ENCODE measurements at regions not wholly inside any gene's neighbourhood (a gene's known extent, or its start where the extent isn't known, plus 50 kb on each side); places are given as distances from the start of the nearest gene placed in this dataset.
"Not testable (repeated sequence)": the region's sequence is repeated elsewhere in the genome, so short reads cannot be mapped to it uniquely, and the experiment has no call there.

DNA sequence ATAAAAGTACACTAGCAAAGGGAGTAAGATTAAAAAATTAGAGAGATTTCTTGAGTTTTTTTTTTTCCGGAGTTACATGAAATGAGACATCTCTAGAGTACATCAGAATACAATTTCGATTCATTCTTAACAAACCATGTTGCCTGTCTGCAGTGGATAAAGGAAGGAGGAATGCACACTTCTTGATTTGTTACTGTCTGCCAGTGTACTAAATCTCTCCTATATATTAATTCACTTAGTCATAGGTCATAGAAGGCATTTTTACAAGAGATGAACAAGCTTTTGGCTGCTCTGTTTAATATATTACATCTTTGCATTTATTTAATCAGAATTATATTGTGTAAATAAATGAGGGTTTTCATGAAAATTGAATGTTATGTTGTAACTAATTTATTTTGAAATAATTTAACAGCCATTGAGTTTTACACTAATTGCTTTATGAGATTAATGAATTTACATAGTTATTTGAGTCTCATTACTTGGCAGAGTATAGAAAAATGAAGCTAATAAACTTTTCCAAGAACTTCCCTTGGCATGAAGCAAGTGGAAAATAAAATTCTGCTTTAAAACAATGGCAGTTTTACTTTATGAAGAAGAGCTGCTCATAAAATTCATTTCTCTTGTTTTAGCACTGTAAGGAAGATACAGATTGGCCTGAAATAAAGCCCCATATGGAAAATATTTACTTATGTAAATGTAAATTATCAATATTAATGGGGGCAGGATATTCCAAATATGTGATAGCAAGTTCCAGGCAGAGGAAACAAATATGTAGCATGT, 1284.7 kb downstream of the BRINP3 start:
- no peaks in the 10 kb centered on the region for H3K27me3 Mint-ChIP-seq
- H3K4me1 Mint-ChIP-seq (ENCODE audit: low read depth in 2 of 2), result no peaks in the 10 kb centered on the region
- H3K4me3 Mint-ChIP-seq, result no peak overlapping the region
- peaks cover 0 to under 1% of the 10 kb centered on the region in 2 donors for H3K9me3 Mint-ChIP-seq
- ATAC-seq (replicated peaks), result no peak
- no peaks in the 10 kb centered on the region for H3K36me3 Mint-ChIP-seq (ENCODE audit: insufficient read depth)
- no peak overlapping the region for H3K27ac Mint-ChIP-seq
- no peak for DNase-seq

DNA sequence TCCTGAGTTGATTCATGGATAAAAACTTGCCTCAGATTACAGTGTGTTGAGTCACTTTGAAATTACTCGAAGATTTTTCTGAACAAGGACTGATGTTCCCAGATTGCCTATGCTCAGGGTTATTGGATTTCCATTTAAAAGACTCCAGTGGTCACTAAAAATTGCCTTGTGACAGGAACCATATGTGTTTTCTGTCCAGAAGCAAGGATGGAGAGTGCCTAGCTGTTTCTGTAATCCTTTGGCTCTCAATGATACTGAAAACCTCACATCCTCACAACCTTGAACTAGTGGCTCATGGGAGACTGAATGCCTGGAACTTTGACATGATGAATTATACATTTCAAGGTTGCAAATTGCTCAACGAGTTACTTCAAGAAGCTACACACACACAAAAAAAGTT, 1271.8 kb downstream of the BRINP3 start:
- no peaks in the 10 kb centered on the region for H3K27me3 Mint-ChIP-seq
- no peaks in the 10 kb centered on the region for H3K4me1 Mint-ChIP-seq (ENCODE audit: low read depth in 2 of 2)
- H3K4me3 Mint-ChIP-seq, result no peak overlapping the region
- H3K36me3 Mint-ChIP-seq (ENCODE audit: insufficient read depth), result peaks cover 3% of the 10 kb centered on the region
- DNase-seq (no peak), ATAC-seq (replicated peaks) (no peak)
- no peak overlapping the region for H3K27ac Mint-ChIP-seq
- H3K9me3 Mint-ChIP-seq, result peaks cover 7 to 11% of the 10 kb centered on the region in 2 donors

DNA sequence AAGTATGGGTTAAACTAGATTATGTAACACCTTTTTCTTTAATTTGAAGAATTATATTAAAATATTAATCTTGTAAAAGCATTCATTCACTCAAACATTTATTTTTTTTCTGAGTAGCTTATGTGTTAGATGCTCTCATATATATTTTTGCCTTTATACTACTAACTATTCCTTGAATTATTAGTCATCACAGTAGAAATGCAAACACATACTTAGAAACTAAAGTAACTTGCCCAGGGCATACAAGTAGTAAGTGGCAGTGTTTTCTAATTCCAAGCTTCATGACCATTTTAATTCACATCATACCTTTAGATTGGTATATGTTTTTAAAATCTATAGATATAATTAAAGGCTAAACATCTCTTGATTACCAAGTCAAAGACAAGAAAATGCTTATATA, 1271.0 kb downstream of the BRINP3 start:
- peaks cover 7 to 11% of the 10 kb centered on the region in 2 donors for H3K9me3 Mint-ChIP-seq
- no peak for ATAC-seq (replicated peaks)
- no peak for DNase-seq
- no peaks in the 10 kb centered on the region for H3K4me1 Mint-ChIP-seq (ENCODE audit: low read depth in 2 of 2)
- H3K27ac Mint-ChIP-seq, result no peak overlapping the region
- peaks cover 3% of the 10 kb centered on the region for H3K36me3 Mint-ChIP-seq (ENCODE audit: insufficient read depth)
- no peaks in the 10 kb centered on the region for H3K27me3 Mint-ChIP-seq
- no peak overlapping the region for H3K4me3 Mint-ChIP-seq

DNA sequence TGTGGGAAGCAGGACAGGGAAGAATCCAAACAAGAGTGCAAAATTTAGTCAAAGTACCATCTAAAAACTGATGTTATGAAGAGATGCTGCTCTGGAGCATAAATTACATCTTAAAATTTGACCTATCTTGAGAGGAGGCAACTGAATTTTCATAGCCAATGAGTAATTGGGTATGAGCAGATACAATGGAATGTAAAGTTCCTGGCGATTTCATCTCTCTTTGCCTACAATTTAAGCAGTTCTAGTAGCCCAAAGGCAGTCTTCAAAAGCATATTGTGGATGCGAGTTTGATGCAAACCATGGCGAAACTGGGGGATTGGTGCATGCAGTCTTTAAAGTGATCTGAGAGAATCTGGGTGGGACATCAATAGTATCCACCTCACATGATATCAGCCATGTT, 1265.9 kb downstream of the BRINP3 start:
- peaks cover 5 to 7% of the 10 kb centered on the region in 2 donors for H3K9me3 Mint-ChIP-seq
- H3K4me3 Mint-ChIP-seq, result no peak overlapping the region

DNA sequence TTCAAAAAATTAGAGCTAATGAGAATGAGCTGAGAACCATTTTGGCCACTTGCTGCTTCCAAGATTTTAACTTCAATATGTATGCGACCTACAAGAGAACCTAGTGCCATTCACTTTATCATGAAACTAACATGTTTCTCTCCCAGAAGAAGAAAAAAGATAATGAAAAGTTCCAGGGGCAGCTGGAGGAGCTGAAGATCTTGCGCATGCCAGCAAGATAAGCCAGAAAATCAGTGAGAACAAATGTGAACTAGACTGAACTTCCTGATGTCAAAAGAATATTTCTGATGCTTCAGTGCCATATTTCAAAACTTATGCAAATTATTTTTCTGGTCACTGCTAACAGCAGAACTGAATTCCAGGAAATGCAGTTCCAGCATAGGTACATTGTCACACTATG, 1265.1 kb downstream of the BRINP3 start:
- Mint-ChIP-seq H3K4me3 (no peak overlapping the region), H3K27ac (no peak overlapping the region), H3K36me3 (ENCODE audit: insufficient read depth) (peaks cover 3% of the 10 kb centered on the region), H3K4me1 (ENCODE audit: low read depth in 2 of 2) (no peaks in the 10 kb centered on the region), H3K9me3 (peaks cover 7 to 8% of the 10 kb centered on the region in 2 donors), H3K27me3 (no peaks in the 10 kb centered on the region)
- ATAC-seq (replicated peaks) (no peak), DNase-seq (no peak)

More for the DNA sequence above, 1265.9 kb downstream of the BRINP3 start:
- no peaks in the 10 kb centered on the region for H3K27me3 Mint-ChIP-seq
- ATAC-seq (replicated peaks) (no peak), DNase-seq (no peak)
- H3K27ac Mint-ChIP-seq, result no peak overlapping the region
- H3K4me1 Mint-ChIP-seq (ENCODE audit: low read depth in 2 of 2), result no peaks in the 10 kb centered on the region
- peaks cover 3% of the 10 kb centered on the region for H3K36me3 Mint-ChIP-seq (ENCODE audit: insufficient read depth)

DNA sequence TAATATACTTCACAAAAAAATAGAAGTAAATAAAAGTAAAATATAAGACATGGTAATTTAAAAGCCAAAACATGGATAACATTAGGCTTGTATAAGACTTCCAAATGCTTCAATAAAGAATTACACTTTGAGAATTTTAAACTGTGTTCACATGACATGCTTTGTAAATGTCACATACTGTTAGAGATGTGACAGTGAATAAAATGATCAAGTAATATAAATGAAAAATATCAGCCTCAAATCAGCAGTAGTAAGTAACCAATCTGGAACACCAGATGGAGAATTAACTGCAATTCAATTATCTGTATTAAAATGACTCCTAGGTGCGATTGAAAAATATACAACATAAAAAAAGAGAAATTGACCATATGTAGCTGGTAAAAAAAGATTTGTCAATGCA, 1260.8 kb downstream of the BRINP3 start:
- DNase-seq (no peak), ATAC-seq (replicated peaks) (no peak)
- Mint-ChIP-seq H3K27me3 (no peaks in the 10 kb centered on the region), H3K4me1 (ENCODE audit: low read depth in 2 of 2) (no peaks in the 10 kb centered on the region), H3K27ac (no peak overlapping the region), H3K36me3 (ENCODE audit: insufficient read depth) (no peaks in the 10 kb centered on the region), H3K4me3 (no peak overlapping the region), H3K9me3 (peaks cover 0 to 7% of the 10 kb centered on the region in 2 donors)

DNA sequence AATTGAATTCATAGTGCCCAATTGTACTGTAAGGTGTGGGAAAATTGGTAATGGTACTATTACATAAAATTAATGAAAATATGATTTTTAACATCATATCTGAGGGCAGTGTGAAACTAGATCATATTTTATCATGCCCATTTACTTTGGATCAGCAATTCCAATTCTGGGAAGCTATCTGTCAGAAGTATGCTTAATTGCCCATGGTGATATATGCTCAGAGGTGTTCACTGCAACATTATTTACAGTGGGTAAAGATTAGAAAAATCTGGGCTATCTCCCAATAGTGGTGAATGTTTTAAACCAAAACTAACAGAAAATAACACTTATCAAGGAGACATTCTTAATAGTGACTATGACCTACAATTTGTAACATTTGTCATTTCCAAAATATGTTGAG, 1260.0 kb downstream of the BRINP3 start:
- no peaks in the 10 kb centered on the region for H3K36me3 Mint-ChIP-seq (ENCODE audit: insufficient read depth)
- no peaks in the 10 kb centered on the region for H3K27me3 Mint-ChIP-seq
- H3K4me1 Mint-ChIP-seq (ENCODE audit: low read depth in 2 of 2), result no peaks in the 10 kb centered on the region
- peaks cover 7 to 9% of the 10 kb centered on the region in 2 donors for H3K9me3 Mint-ChIP-seq
- DNase-seq (no peak), ATAC-seq (replicated peaks) (no peak)
- no peak overlapping the region for H3K4me3 Mint-ChIP-seq
- H3K27ac Mint-ChIP-seq, result no peak overlapping the region

DNA sequence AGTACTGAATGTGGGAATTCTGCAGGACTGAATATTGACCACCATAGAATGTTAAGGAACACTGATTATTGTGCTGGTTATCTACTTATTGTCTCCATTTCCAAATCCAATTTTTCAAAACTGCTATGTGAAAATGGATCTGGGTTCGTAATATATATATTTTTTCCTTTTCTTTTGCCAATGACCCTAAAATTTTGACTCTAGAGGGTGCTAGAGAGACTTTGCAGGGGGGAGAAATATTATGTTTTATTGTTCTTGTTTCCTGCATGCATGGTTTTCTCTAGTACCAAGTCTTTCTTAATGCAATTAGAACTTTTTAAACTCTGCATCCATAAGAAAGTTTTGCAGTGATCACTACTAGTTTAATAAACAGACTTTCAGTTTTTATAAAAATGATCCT, 1256.9 kb downstream of the BRINP3 start:
- ATAC-seq (replicated peaks), result no peak
- Mint-ChIP-seq H3K27ac (no peak overlapping the region), H3K4me3 (no peak overlapping the region), H3K9me3 (peaks cover 12 to 15% of the 10 kb centered on the region in 2 donors), H3K27me3 (no peaks in the 10 kb centered on the region), H3K4me1 (ENCODE audit: low read depth in 2 of 2) (no peaks in the 10 kb centered on the region), H3K36me3 (ENCODE audit: insufficient read depth) (no peaks in the 10 kb centered on the region)
- DNase-seq, result no peak

DNA sequence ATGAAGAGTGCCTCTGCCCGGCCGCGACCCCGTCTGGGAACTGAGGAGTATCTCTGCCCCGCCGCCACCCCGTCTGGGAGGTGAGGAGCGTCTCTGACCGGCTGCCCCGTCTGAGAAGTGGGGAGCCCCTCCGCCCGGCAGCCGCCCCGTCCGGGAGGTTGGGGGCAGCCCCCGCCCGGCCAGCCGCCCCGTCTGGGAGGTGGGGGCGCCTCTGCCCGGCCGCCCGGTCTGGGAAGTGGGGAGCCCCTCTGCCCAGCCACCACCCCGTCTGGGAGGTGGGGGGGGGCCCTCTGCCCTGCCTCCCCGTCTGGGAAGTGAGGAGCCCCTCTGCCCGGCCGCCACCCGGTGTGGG, 1251.9 kb downstream of the BRINP3 start:
- H3K27me3 Mint-ChIP-seq; H3K27ac Mint-ChIP-seq; H3K36me3 Mint-ChIP-seq (ENCODE audit: insufficient read depth); H3K4me1 Mint-ChIP-seq (ENCODE audit: low read depth in 2 of 2); H3K4me3 Mint-ChIP-seq; DNase-seq; ATAC-seq (replicated peaks): not testable (repeated sequence)
- peaks cover 6 to 15% of the 10 kb centered on the region in 2 donors for H3K9me3 Mint-ChIP-seq

DNA sequence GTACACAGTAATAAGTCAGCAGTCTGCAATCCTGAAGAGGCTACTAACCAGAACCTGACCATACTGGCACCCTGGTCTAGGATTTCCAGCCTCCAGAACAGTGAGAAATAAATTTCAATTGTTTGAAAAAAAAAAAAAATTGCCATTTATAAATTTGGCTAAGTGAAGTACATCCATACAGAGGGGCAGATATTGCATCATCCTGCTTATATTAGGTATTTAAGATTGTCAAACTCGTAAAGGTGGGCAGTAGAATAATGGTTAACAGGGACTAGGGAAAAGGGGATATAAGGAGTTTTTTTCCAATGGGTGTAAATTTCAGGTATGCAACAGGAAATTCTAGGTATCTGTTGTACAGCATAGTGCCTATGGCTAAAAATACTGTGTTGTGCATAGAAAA, 1250.9 kb downstream of the BRINP3 start:
- H3K27me3 Mint-ChIP-seq, result no peaks in the 10 kb centered on the region
- H3K36me3 Mint-ChIP-seq (ENCODE audit: insufficient read depth), result no peaks in the 10 kb centered on the region
- peaks cover 6 to 16% of the 10 kb centered on the region in 2 donors for H3K9me3 Mint-ChIP-seq
- no peak overlapping the region for H3K4me3 Mint-ChIP-seq
- no peaks in the 10 kb centered on the region for H3K4me1 Mint-ChIP-seq (ENCODE audit: low read depth in 2 of 2)
- no peak overlapping the region for H3K27ac Mint-ChIP-seq
- ATAC-seq (replicated peaks) (no peak), DNase-seq (no peak)

DNA sequence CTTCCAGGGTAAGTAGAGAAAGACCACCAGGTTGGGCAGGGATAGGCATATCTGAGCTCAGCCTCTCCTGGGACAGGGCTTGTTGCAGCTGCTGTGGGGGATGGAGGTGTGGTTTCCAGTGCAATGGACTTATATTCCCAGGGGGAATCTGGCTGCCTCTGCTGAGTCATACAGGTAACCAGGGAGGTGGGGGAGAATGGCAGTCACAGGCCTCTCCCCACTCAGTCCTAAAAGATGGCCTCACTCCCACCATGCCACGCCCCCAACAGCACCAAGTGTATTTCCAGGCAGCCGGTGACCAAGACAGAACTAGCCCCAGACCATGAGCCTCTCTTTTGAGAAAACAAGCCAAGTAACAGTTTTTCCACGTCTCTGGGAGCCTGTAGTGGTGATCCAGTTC, 1240.7 kb downstream of the BRINP3 start:
- no peaks in the 10 kb centered on the region for H3K27me3 Mint-ChIP-seq
- no peaks in the 10 kb centered on the region for H3K4me1 Mint-ChIP-seq (ENCODE audit: low read depth in 2 of 2)
- no peak for DNase-seq
- no peak overlapping the region for H3K4me3 Mint-ChIP-seq
- H3K36me3 Mint-ChIP-seq (ENCODE audit: insufficient read depth), result no peaks in the 10 kb centered on the region
- H3K9me3 Mint-ChIP-seq, result peaks cover 11 to 26% of the 10 kb centered on the region in 2 donors
- no peak for ATAC-seq (replicated peaks)
- H3K27ac Mint-ChIP-seq, result no peak overlapping the region

DNA sequence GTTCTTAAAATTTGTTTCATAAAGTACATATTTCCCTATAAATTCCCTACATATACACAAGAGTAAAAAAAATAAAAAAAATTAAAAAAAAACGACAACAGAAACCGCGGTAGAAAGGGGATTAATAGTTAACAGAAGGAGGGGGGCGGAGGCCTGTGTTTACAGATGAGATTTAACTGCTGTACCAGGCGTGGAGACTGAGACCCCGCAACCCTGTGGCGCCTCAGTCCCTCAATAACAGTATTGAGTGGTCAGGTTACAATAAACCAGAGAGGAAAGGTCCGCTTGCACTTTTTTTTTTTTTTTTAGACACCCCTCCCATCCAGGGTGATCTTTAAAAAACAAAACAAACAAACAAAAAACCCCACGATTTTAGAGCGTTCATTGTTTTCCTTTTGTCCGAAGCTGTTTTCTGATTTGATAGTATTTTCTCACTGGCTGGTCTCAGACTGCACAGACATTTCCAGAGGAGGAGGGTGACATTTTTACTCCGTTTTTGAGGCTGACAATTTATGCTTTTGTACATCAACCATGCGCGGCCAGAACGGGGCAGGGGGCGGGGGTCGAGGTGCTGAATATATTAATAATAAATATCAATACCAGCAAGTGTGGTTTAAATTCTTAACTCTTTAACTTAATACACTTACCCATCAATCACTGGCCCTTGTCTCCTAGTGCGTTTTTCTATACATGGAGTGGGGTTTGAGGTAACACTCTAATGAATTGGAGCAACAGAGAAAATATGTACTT, 1223.9 kb downstream of the BRINP3 start:
- H3K27ac Mint-ChIP-seq, result no peak overlapping the region

DNA sequence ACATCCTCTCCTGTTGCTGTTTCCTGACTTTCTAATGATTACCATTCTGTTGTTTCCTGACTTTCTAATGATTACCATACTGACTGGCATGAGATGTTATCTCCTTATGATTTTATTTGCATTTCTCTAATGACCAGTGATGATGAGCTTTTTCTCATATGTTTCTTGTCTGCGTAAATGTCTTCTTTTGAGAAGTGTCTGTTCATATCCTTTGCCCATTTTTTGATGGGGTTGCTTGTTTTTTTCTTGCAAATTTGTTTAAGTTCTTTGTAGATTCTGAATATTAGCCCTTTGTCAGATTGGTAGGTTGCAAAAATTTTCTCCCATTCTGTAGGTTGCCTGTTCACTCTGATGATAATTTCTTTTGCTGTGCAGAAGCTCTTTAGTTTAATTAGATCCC, 1216.5 kb downstream of the BRINP3 start:
- not testable (repeated sequence) for H3K27ac Mint-ChIP-seq; H3K4me1 Mint-ChIP-seq (ENCODE audit: low read depth in 2 of 2)

More for the DNA sequence above, 1223.9 kb downstream of the BRINP3 start:
- ATAC-seq (replicated peaks) (no peak), DNase-seq (no peak)
- Mint-ChIP-seq H3K27me3 (no peaks in the 10 kb centered on the region), H3K4me3 (no peak overlapping the region), H3K9me3 (peaks cover 6 to 8% of the 10 kb centered on the region in 2 donors), H3K4me1 (ENCODE audit: low read depth in 2 of 2) (no peaks in the 10 kb centered on the region), H3K36me3 (ENCODE audit: insufficient read depth) (no peaks in the 10 kb centered on the region)

DNA sequence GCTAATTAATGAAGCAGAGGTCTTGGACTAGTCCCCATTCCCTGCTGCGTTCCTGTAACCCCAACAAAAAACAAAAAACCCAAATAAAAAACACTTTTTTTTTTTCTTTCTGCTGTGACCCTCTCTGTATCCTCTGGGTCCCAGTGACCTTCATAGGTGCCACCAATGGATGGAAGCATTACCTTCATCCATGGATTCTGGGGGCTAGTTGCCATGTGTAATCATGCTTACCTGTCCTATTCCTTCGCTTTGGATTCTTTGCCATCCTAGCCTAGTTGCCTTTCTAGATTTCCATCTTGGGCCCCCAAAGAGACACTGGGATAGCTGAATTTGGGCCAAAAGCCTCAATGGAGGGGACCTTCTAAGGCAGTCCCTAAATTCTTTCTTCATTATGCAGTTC, 1208.7 kb downstream of the BRINP3 start:
- Mint-ChIP-seq H3K4me1 (ENCODE audit: low read depth in 2 of 2) (no peaks in the 10 kb centered on the region), H3K4me3 (no peak overlapping the region), H3K27ac (no peak overlapping the region), H3K9me3 (peaks cover 4 to 12% of the 10 kb centered on the region in 2 donors), H3K27me3 (no peaks in the 10 kb centered on the region), H3K36me3 (ENCODE audit: insufficient read depth) (no peaks in the 10 kb centered on the region)
- DNase-seq, result no peak
- ATAC-seq (replicated peaks), result no peak

More for the DNA sequence above, 1216.5 kb downstream of the BRINP3 start:
- not testable (repeated sequence) for H3K4me3 Mint-ChIP-seq; H3K27me3 Mint-ChIP-seq; H3K36me3 Mint-ChIP-seq (ENCODE audit: insufficient read depth); DNase-seq; ATAC-seq (replicated peaks)
- peaks cover 3 to 18% of the 10 kb centered on the region in 2 donors for H3K9me3 Mint-ChIP-seq
